SHP77 (cell line): ENCODE measurements at regions not wholly inside any gene's neighbourhood (a gene's known extent, or its start where the extent isn't known, plus 50 kb on each side); places are given as distances from the start of the nearest gene placed in this dataset.
"Not testable (repeated sequence)": the region's sequence is repeated elsewhere in the genome, so short reads cannot be mapped to it uniquely, and the experiment has no call there.

Experiments used
- DNase-seq, 2 experiments: peaks; one replicate each; lab custom pipeline; 2025; lab: John Stamatoyannopoulos, UW

GRCh38 chr20:5696011-5696559 is 54.1 kb upstream of the SHLD1 start:
- DNase-seq: no peak

DNA sequence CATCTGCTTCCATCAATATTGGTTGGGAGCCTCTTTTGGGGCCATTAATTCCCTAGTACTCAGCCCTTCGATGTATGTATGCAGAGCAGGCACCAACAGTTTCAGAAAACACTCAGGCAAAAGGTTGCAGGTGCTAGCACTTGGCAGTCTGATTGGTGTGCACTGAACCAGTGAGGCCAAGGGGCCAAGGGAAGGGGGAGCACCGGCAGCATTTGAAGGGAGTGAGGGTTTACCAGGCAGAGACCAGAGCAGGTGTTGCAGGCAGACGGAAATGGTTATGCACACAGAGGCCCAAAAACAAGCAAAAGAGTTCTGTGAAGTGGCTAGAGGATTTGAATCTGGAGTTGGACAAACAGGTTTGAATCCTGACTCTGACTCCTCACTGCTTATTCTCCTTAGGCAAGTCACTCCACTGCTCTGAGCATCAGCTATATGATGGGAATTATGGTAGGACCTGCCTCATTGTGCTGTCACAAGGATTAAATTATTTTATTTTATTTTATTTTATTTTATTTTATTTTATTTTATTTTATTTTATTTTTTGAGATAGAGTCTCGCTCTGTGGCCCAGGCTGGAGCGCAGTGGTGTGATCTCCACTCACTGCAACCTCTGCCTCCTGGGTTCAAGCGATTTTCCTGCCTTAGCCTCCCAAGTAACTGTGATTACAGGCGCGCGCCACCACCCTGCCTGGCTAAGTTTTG is 58.1 kb upstream of the SHLD1 start:
- DNase-seq: peak; percentile 99

DNA sequence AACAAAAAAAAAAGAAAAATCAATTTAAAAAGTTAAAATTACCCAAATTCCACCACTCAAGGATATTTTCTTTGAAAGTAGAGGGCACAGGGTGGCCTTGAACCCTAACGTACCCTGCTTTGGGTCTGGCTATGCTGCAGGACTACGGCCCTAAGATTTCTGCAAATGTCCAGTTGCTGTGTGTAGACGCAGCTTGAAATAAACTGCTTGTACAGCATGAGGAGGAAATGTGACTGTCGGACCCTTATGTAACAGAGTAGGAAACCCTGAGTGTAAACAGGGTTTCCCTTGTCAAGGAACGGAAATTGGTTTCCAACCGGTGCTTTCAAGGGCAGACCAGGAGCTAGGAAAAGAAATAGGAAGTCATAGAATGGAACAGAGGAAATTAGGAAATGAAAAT is 60.7 kb upstream of the SHLD1 start:
- no peak for DNase-seq

GRCh38 chr20:5688431-5688972 is 61.7 kb upstream of the SHLD1 start:
- no peak for DNase-seq

- DNase-seq: no peak
Observed at GRCh38 chr20:5687884-5688283, 62.3 kb upstream of the SHLD1 start.

DNA sequence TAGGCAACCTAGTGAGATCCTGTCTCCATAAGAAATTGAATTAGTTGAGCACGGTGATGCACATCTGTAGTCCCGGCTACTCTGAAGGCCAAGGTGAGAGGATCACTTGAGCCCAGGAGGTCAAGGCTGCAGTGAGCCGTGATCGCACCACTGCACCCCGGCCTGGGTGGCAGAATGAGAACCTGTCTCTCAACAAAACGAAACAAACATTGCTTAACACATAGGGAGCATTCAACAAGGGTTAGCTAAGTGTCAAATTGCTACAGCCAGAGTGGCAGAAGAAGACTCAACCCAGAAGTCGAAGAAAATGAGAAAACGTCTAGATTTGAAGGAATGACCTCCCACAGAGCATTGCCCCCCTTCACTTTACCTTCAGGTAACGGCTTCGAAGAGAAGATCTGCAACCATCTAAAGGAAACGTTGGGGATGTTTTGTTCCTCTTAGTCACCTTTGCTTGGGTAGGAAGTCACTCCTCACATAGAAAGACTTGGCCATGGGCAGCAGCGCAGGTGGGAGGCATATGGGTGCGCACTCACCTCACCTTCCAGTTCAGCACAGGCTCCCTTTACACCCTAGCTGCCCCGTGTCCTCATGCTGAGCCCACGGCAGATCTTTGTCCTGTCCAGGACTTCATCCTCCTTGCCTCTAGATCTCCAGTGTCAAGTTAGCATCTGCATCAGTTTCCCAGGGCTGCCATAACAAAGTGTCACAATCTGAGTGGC is 63.7 kb upstream of the SHLD1 start:
- no peak for DNase-seq

DNA sequence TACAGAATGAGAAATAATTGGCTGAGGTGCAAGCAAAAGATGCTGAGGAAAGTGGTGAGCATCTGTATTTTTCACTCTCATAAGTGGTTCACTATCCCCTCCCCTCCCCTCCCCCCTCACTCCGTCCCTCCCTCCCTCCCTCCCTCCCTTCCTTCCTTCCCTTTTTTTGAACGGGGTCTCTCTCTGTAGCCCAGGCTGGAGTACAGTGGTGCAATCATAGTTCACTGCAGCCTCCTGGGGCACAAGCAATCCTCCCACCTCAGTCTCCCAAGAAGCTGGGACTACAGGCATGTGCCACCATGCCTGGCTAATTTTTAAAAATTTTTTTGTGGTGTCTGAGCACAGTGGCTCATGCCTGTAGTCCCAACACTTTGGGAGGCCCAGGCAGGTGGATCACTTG is 67.6 kb upstream of the SHLD1 start:
- DNase-seq: not testable (repeated sequence)

DNA sequence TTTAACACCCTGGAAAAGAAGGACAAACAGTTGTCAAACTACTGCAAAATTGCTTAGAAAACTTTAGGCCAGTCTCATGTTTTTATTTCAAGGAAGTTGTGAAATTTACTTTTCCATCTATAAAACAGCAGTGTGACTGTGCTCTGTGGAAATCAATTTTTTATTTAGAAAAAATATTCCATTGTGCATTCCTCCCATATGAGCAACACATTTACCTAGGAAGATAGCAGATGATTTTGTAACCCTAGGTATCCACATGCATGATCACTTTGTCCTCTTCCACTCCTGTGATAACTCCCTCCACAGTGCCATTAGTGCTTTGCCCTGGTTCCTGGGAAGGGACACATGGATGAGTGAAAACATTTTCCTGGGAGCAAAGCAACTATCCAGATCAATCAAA is 69.4 kb upstream of the GPCPD1 start:
- DNase-seq: no peak

GRCh38 chr20:5678777-5679176 is 68.0 kb upstream of the GPCPD1 start:
- DNase-seq: no peak

GRCh38 chr20:5677944-5678343 is 67.1 kb upstream of the GPCPD1 start:
- DNase-seq: not testable (repeated sequence)

DNA sequence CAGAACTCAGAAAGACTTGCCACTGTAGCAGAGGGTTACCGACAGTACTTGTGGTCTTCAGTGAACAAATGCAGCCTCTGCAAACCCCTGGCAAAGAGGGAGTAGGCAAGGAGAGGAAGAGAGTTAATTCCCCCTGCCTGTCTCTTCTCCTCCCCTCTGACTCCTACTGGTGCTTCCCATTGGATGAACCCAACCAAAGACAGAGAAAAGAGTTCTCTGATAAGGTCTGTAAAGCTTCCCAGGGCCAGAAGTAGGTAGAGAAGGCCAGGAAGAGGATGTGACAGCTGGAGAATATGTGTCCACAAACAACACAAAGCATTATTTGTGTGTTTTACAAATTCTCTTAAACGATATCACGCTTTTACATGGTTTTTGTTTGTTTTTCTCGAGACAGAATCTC is 66.6 kb upstream of the GPCPD1 start:
- no peak for DNase-seq

DNA sequence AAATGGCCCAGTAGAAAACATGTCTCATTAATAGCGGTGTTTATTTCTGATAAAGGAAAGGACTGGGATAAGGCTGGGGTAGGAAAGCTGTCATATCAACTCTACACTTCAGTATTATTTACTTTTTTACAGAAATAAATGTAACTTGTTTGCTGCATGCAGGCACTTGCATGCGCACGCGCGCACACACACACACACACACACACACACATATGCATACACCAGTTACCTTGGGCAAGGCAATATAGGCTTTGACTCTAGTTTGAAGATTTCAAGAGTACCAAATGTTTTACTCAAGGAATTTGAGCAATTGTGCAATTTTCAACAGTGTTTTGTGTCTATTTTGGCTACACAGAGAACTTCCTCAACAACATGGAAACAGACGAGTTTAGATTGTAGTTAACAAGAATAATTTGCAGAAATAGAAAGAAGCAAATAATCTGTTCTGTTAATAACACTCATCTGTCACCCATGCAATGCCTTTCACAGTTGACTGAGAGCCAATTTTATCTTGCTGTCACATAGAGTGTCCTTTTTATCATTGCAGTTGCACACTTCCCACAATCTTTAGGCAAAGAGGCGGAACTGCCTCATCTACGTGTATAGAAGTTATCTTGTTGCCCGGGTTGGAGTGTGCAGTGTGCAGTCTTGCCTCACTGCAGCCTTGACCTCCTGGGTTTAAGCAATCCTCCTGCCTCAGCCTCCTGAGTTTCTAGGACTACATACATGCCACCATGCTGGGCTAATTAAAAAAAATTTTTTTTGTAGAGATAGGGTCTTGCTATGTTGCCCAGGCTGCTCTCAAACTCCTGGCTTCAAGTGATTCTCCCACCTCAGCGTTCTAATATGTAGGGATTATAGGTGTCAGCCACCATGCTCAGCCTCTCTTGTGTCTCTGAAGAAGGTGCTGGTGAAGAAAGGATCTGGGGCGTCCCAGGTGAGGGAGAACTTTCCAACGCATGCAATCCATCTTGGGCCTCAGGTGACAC is 64.6 kb upstream of the GPCPD1 start:
- no peak for DNase-seq

- peak; percentile 47 to 52 for DNase-seq
Observed at GRCh38 chr20:5674176-5674660, 63.4 kb upstream of the GPCPD1 start.

DNA sequence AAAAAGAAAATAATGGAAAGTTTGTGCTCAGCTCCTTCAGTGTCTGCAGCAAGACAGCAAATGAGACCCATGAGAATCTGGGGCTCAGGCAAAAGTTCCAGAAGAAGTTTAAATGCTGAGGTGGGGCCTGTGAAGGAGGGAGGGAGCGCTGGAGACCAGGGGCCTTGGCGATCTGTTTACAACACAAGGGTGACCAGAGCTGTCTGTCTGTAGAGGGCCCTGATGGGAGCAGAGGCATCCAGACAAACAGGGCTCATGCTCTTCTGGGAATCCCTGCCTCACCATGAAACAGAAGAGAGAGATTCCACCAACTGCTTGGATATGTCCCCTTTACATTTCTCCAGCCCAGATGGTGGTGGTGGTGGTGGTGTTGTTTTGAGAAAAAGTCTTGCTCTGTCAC is 60.1 kb upstream of the GPCPD1 start:
- DNase-seq: no peak

DNA sequence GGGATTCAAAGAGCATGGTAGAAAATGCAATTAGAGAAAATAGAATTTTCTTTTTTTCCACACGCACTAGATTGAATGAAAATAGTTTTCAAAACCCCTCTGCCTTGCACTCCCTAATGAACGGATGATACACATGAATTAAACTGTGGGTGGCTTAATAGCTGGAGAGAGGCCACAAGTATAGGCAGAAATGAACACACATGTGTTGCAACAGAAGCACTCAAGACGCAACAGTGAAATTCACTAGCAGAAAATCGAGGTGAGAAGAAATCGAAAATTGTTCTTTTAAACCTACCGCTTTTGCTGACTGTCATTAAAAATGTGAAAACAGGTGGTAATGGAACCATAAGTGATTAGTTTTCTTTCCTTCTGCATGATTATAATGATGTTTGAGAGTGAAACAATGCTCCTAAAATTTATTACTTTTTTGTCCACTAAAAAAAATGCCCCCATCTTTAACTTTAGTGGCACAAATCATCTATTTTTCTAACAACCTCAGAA is 59.3 kb upstream of the GPCPD1 start:
- DNase-seq: no peak

GRCh38 chr20:5668529-5668868 is 57.7 kb upstream of the GPCPD1 start:
- DNase-seq: no peak

- DNase-seq: no peak
Observed at GRCh38 chr20:5667705-5668528, 57.1 kb upstream of the GPCPD1 start.

GRCh38 chr20:5665417-5665816 is 54.6 kb upstream of the GPCPD1 start:
- DNase-seq: no peak

GRCh38 chr20:5663396-5663795 is 52.6 kb upstream of the GPCPD1 start:
- no peak for DNase-seq

DNA sequence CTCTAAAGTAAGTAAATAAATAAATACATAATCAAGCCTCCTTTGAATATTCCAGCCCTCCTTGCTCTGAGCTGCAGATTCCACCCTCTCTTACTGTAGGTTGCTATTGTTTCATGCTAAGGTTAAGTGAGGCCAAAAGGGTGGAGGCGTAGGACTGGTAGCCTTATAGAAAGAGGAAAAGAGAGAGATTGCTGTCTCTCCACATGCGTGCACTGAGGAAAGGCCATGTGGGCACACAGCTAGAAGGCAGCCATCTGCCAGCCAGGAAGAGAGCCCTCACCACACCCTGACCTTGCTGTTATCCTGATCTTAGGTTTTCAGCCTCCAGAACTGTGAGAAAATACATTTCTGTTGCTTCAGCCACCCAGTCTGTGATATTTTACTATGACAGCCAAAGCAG is 52.0 kb upstream of the GPCPD1 start:
- DNase-seq: peak in 1 of 2 experiments; percentile 4

GRCh38 chr20:5660756-5661155 is 50.0 kb upstream of the GPCPD1 start:
- DNase-seq: not testable (repeated sequence)
